SHP77 treated with DMSO at 0.1 percent for 48 hours (cell line): ENCODE measurements at regions not wholly inside any gene's neighbourhood (a gene's known extent, or its start where the extent isn't known, plus 50 kb on each side); places are given as distances from the start of the nearest gene placed in this dataset.
"Not testable (repeated sequence)": the region's sequence is repeated elsewhere in the genome, so short reads cannot be mapped to it uniquely, and the experiment has no call there.

ENCODE experiments used
- DNase-seq: peaks from one replicate; lab custom pipeline; 2025; lab: John Stamatoyannopoulos, UW

- no peak for DNase-seq
Measured at GRCh38 chr10:85333594-85333993, 1005.2 kb downstream of the CCSER2 start.

- DNase-seq, result no peak
Measured at GRCh38 chr10:85362401-85362800, 1004.2 kb downstream of the GRID1 start.

DNA sequence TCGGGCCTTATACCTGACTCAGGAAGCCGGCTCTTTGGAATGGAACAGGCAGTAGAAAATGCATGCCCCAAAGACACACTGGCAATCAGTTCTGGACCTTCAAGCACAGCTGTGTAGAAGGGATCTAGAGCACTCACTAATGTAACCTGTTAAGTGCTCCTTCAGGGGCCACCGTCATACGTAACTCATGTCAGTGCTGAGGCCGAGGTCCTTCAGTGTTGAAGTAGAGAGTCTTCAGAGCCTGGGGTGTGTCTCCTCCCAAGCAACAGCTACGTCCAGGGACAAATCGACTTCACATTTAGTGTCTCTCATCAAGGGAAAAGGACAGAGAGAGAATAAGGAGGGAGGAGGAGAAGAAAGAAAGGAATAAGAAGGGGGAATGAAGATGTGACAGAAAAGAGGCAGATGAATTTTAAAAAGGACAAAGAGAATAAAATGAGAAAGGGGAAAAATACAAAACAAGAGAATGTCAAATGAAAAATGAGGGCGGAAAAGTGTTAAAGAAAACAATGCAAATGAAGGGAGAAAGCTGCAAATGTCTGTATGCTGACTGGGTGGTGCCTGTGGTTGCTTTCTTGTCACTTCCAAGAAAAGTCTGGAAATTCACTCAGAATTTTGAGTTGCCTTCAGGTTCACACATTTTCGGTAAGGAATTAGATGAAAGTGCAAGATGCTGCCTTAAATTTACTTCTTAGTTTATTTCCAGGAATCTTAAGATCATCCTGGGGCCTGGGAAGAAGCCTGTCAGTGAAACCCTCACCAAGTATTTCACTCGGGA is 989.4 kb downstream of the GRID1 start:
- DNase-seq, result no peak

DNA sequence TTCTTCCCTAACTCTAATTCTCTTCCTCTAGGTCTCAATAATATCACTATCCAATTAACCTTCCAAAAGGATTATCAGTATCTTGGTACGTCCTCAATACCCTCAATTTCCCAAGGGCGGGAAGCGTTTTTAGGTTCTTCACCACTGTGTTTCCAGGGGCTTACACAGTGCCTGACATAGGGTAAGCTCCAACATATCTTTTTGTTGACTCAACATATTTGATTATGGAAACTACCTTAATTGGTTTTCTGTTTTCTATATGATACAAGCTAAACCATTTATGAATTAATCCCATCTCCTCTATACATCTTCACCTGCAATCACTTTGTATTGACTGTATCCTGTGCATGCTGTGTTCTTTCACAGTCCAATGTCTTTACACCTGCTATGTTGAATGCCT is 987.3 kb downstream of the GRID1 start:
- DNase-seq, result no peak

- no peak for DNase-seq
Measured at GRCh38 chr10:85400981-85401695, 965.5 kb downstream of the GRID1 start.

DNA sequence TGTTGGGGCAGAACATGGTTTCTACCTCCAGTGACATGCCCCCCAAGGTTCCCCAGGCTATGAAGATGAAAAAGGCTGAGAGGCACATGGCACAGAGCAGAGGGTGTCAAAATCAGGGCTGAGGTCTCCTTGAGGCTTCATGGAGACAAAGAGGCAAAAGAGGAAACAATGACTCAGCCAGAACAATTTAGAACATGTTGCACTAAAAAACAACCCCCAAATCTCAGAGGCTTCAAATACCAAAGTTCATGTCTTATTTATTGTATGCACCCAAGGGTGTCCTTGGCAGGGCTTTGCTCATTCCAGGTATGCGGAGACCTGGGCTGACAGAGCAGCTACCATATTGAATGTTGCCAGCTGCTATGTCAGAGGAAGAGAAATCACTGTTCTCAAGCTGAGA is 964.1 kb downstream of the GRID1 start:
- DNase-seq, result no peak

DNA sequence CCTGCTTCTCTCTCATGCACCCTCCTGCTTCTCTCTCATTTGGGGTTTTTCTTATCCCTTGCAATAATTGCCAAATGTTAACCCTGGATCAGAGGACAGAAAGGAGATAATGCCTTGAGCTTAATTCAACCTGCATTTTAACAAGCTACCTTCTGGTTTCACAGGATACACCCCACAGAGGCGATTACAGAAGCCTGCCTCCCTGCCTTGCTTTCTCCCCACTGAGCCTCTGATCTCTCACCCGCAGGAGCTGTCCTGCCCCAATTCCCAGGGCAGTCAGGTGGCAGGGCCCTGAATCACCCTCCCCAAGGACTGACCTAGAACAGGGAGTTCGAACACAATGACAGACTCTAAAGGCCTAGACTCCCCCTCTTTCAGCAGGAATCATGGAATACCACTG is 959.5 kb downstream of the GRID1 start:
- DNase-seq, result no peak

- DNase-seq, result no peak
Measured at GRCh38 chr10:85408388-85408787, 958.2 kb downstream of the GRID1 start.

- DNase-seq, result not testable (repeated sequence)
Measured at GRCh38 chr10:85410586-85410985, 956.0 kb downstream of the GRID1 start.

DNA sequence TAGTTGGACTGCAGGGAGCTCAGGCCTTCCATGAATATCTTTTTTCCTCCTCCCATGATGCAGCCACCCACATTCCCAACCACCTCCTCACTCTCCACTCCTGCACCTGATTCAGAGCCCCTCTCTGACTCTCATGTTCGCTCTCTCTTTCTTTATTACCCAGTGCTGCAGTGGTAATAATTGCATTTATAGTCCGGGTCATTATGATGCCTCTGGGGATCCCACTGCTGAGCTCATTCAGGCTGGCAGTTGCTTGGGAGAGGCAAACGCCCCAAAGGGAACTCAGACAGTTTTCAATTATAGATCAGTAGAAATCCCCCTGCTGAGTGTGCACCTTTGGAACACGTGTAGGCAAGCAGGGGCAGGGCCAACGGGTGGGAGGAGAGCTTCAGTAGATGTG is 953.0 kb downstream of the GRID1 start:
- DNase-seq, result no peak

- no peak for DNase-seq
Measured at GRCh38 chr10:85420501-85421191, 945.9 kb downstream of the GRID1 start.

DNA sequence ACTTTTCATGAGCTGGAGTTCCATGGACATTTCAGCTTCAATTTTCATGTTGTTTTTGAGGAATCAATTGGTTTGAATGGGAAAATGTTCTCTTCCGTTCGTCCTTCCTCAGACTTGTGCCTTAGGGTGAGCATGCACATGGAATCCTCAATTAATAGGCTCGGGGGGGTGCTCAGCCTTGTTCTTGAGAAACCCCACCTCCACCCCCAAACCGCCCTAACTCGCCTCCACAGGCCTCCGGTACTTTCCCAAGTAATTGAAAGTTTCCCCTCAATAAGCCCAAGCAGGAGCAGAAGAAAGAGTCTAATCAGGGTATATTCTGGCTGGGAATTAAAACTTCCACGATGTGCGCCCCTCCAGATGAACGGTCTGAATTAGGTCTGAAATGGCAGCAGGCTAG is 945.2 kb downstream of the GRID1 start:
- no peak for DNase-seq

GRCh38 chr10:85429126-85429525 is 937.5 kb downstream of the GRID1 start:
- DNase-seq, result no peak

GRCh38 chr10:85430991-85431390 is 935.6 kb downstream of the GRID1 start:
- no peak for DNase-seq

GRCh38 chr10:85433248-85433647 is 933.3 kb downstream of the GRID1 start:
- DNase-seq, result no peak

GRCh38 chr10:85444868-85445267 is 921.7 kb downstream of the GRID1 start:
- DNase-seq, result no peak

- DNase-seq, result no peak
Measured at GRCh38 chr10:85445702-85446101, 920.9 kb downstream of the GRID1 start.

DNA sequence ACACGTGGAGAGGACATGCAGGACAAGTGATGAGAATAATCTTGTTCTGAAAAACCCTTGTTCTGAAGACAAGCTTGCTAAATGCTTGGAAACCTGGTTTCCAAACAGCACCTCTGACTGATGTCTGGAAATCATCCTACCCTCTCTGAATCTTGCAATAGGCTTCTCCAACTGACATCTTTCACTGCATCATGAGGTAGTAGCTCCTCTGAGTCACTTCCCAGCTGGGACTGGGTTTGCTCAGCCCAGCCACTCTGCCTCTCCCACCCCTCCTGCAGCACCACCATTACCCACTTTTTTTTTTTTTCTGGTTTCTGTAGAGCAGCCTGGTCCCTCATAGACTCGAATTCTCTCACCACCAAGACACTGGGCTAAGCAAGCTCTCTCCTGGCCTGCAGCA is 919.8 kb downstream of the GRID1 start:
- no peak for DNase-seq

DNA sequence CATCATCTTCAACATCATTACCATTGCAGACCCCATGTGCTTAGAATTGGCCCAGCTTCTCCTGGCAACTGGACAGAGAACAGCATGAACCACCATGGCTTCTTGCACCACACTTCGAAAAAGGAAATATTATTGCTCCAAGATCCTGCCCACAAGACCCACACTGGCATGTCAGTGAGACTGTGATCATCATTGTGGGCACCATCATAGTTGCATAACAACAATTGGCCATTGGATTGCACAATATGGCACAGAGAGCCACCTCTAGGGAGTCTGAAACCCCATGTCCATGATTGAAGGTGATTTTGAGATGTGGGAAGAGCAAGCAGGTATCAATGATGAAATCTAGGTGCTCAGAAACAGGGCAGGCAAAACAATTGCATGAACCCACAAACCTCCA is 918.9 kb downstream of the GRID1 start:
- no peak for DNase-seq

DNA sequence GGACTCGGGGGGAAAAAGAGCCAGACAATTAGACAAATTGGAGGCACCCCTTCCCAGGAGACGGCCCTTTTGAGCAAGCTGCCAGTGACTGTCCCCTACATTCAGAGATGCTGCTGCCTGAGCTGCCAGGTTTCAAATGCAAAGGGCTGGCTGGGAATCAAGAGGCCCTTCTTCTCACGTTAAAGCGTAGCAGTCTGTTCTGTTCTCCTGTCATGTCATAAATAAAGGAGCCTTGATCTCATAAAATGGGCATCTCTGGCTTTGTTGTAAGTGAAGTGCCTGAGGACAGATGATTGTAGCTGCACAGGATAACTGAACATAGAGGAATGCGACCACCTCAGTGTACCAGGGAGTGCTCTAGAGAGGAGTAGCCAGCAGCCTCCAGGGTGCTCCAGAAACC is 917.9 kb downstream of the GRID1 start:
- DNase-seq, result no peak

DNA sequence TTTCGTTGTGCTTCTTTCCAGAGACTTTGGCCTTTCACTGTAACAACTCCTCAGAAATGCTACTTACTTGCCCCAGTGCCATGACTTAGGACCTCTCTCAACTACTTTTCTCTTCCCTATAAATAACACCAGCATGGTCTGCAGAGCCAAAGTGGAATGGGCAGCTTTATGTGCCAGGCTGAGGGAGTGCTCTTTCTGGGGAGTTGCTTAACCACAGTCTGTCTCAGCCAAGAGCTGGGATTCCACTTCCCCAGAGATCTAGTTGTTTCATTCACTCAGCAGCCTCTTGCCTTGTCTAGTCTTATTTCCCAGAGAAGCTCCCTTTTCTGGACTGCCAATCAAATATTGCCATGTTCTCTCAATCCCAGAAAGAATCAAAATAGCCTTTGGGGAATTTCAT is 912.2 kb downstream of the GRID1 start:
- DNase-seq, result no peak

GRCh38 chr10:85457191-85457590 is 909.4 kb downstream of the GRID1 start:
- DNase-seq, result no peak

DNA sequence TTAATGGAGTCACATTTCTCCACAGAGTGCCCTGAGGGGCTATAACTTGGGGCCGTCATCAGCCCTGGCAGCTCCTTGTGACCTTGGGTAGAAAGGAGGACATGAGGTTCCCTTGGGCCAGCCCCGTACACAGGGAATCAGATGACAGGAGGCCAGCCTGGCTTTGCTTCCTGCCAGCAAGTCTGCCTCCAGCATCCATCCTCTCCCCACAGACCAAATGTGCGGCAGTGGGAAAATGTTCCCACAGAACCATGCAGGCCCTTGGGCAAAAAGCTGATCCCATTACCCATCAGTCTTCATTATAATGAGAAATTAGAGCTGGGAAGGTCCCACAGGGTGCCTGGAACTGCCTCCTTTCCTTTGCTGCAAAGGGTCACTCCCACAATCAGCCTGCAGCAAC is 908.3 kb downstream of the GRID1 start:
- no peak for DNase-seq
